T-cell (primary cell): ENCODE measurements at regions not wholly inside any gene's neighbourhood (a gene's known extent, or its start where the extent isn't known, plus 50 kb on each side); places are given as distances from the start of the nearest gene placed in this dataset.

Experiments
- ATAC-seq, 4 experiments: fragments of 200-7000 bp in 3 of 4; fragments of 150-1000 bp in 1 of 4; cut with Tn5 transposase; replicated peaks in 1 of 4; 1 replicate in 3 of 4; 2 replicates in 1 of 4; pipeline ENCODE4 v1.10.0; 2021; ENCODE audit warnings: moderate library complexity in 3 of 4, mild to moderate bottlenecking in 2 of 4, moderate number of reproducible peaks in 1 of 4
- CTCF ChIA-PET, 2 donors: fragments of 300-600 bp; sonication (Branson Sonifier 250); formaldehyde crosslinking; loops; one replicate each; lab custom pipeline; 2022; ENCODE audit warnings: antibody characterized with exemption in 2 of 2; lab: Charles Lee
- POLR2A ChIA-PET, 2 donors: fragments of 300-600 bp; sonication (Branson Sonifier 250); formaldehyde crosslinking; loops; one replicate each; lab custom pipeline; 2022; ENCODE audit warnings: antibody characterized with exemption in 2 of 2; lab: Charles Lee
- DNase-seq, 35 experiments: peaks; one replicate each; pipeline versions ENCODE4 v3.0.0 to v3.0.0-alpha.2; 2013 to 2023
- H3K27ac ChIP-seq: one replicate; pipeline ENCODE4 v1.5.1; 2013; ENCODE audit warnings: low read length
- H3K27me3 ChIP-seq, 2 experiments: replicated peaks in 1 of 2; 1 replicate in 1 of 2; 2 replicates in 1 of 2; pipeline versions ENCODE4 v1.6.1 to v1.7.0; 2013; ENCODE audit warnings: low read length in 1 of 2, mixed read lengths in 1 of 2; ENCODE audit not compliant: control insufficient read depth in 2 of 2, insufficient read depth in 2 of 2; ENCODE audit errors: extremely low read depth in 1 of 2
- H3K36me3 ChIP-seq, 2 donors: 1 replicate in 1 of 2; 2 replicates in 1 of 2; pipeline versions ENCODE4 v1.6.1 to v1.7.0; 2013; ENCODE audit warnings: low read length in 1 of 2; ENCODE audit not compliant: control insufficient read depth in 2 of 2, insufficient read depth in 1 of 2; ENCODE audit errors: extremely low read depth in 1 of 2
- H3K4me1 ChIP-seq, 2 experiments: 1 replicate in 1 of 2; 2 replicates in 1 of 2; pipeline versions ENCODE4 v1.6.1 to v1.7.0; 2013; ENCODE audit warnings: low read length in 2 of 2, mixed read lengths in 1 of 2; ENCODE audit not compliant: insufficient read depth in 2 of 2, control insufficient read depth in 1 of 2; ENCODE audit errors: extremely low read depth in 1 of 2
- H3K4me3 ChIP-seq, 2 donors: 1 replicate in 1 of 2; 2 replicates in 1 of 2; pipeline versions ENCODE4 v1.5.1 to v1.7.0; 2013; ENCODE audit warnings: mild to moderate bottlenecking in 2 of 2, low read length in 1 of 2, moderate library complexity in 1 of 2; ENCODE audit not compliant: control insufficient read depth in 1 of 2; ENCODE audit errors: extremely low read depth in 1 of 2
- H3K9me3 ChIP-seq: 2 replicates; pipeline ENCODE4 v1.7.0; 2013
- H3K27ac Mint-ChIP-seq, 2 donors: one replicate each; pipeline ENCODE4 v1.8.0; 2020 to 2021; ENCODE audit warnings: mild to moderate bottlenecking in 2 of 2, mixed read lengths in 2 of 2
- H3K27me3 Mint-ChIP-seq, 2 donors: one replicate each; pipeline ENCODE4 v1.8.0; 2021 to 2022; ENCODE audit warnings: mixed read lengths in 2 of 2
- H3K36me3 Mint-ChIP-seq: one replicate; pipeline ENCODE4 v1.8.0; 2021; ENCODE audit warnings: mixed read lengths
- H3K4me1 Mint-ChIP-seq, 3 donors: one replicate each; pipeline ENCODE4 v1.8.0; 2020 to 2022; ENCODE audit warnings: mixed read lengths in 3 of 3, mild to moderate bottlenecking in 1 of 3
- H3K4me3 Mint-ChIP-seq, 3 donors: one replicate each; pipeline ENCODE4 v1.8.0; 2020 to 2022; ENCODE audit warnings: mild to moderate bottlenecking in 3 of 3, mixed read lengths in 3 of 3, moderate library complexity in 3 of 3
- H3K9me3 Mint-ChIP-seq, 3 donors: one replicate each; pipeline ENCODE4 v1.8.0; 2020 to 2022; ENCODE audit warnings: mixed read lengths in 3 of 3
- WGBS: methylation state at CpG from one replicate; pipeline ENCODE4 v1.1.5; 2013; ENCODE audit warnings: missing lambda C conversion rate; ENCODE audit not compliant: insufficient coverage; 5-methylcytosine and 5-hydroxymethylcytosine counted together

DNA sequence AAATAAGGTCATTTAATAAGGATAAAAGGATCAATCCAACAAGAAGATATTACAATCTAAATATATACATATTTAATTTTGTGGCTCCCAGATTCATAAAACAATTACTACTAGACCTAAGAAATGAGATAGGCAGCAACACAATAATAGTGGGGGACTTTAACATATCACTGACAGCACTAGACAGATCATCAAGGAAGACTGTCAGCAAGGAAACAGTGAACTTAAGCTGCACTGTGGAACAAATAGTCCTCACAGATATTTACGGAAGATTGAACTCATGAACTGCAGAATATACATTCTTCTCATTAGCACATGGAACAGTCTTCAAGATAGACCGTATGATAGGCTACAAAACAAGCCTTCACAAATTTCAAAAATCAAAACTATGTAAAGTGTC lies 56.1 kb upstream of the NAP1L2 start:
- H3K9me3 ChIP-seq, result no peaks in the 10 kb centered on the region
- Mint-ChIP-seq H3K4me3 (no peak overlapping the region), H3K27me3 (peaks cover 2 to 38% of the 10 kb centered on the region in 2 donors), H3K4me1 (no peaks in the 10 kb centered on the region), H3K27ac (no peak overlapping the region), H3K9me3 (no peaks in the 10 kb centered on the region), H3K36me3 (no peaks in the 10 kb centered on the region)
- no peaks in the 10 kb centered on the region for H3K27me3 ChIP-seq
- H3K4me3 ChIP-seq, result no peak overlapping the region
- H3K4me1 ChIP-seq, result no peaks in the 10 kb centered on the region
- ChIA-PET POLR2A (no interaction called here), CTCF (no interaction called here)
- WGBS, result no CpG with 5 or more reads among the region's 2 CpGs
- DNase-seq, result no peak
- H3K27ac ChIP-seq, result no peak overlapping the region
- no peak for ATAC-seq
- no peaks in the 10 kb centered on the region for H3K36me3 ChIP-seq

DNA sequence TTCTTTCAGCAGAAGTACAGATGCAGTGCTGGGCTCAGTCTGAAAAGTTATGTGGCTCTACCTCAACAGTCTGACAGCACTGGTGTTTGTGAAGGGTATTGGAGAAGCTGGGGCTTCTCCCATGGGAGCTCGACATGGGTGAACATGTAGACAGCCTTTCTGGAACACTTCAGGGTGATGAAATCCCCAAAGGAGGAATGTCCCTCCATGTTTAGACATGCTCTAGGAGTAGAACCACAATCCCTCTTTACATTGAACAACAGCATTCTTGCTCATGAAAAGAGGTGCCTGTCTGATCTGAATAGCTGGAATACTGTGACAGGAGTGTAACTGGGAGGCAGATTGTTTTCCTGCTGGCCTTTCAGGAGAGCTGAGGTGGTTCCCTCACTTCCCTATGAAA lies 53.8 kb upstream of the NAP1L2 start:
- Mint-ChIP-seq H3K36me3 (no peaks in the 10 kb centered on the region), H3K9me3 (no peaks in the 10 kb centered on the region), H3K4me1 (no peaks in the 10 kb centered on the region), H3K4me3 (no peak overlapping the region), H3K27me3 (peaks cover 2 to 45% of the 10 kb centered on the region in 2 donors), H3K27ac (no peak overlapping the region)
- Histone ChIP-seq H3K4me1 (no peaks in the 10 kb centered on the region), H3K36me3 (no peaks in the 10 kb centered on the region), H3K27me3 (no peaks in the 10 kb centered on the region), H3K9me3 (no peaks in the 10 kb centered on the region), H3K27ac (no peak overlapping the region), H3K4me3 (no peak overlapping the region)
- WGBS, result 33% methylated on average over 1 of the region's 1 CpG
- no peak for ATAC-seq
- POLR2A ChIA-PET, result no interaction called here
- no peak for DNase-seq
- CTCF ChIA-PET, result interaction anchor here in 1 of 2 donors (0.6 kb wide), 1 partner anchor 694 kb away, joined by 3 read pairs; no protein-coding TSS in a partner anchor

DNA sequence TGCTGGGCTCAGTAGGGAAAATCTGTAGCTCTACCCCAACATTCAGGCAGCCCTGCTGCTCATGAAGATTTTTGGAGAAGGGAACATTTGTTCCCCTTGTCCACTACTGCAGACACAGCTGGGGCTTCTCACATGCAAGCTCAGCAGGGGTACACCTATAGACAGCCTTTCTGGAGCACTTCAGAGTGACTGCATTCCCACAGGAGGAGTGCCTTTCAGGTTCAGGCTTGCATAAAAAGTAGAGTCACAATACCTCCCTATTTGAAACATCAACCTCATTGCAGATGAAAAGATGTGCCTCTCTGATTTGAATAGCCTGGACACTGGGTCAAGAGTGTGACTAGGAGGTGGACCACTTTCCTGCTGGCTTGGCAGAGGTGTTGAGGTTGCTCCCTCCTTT lies 53.3 kb upstream of the NAP1L2 start:
- H3K36me3 Mint-ChIP-seq, result no peaks in the 10 kb centered on the region
- no peaks in the 10 kb centered on the region for H3K9me3 Mint-ChIP-seq
- H3K4me1 Mint-ChIP-seq, result no peaks in the 10 kb centered on the region
- no peak overlapping the region for H3K27ac Mint-ChIP-seq
- no peaks in the 10 kb centered on the region for H3K36me3 ChIP-seq
- H3K27me3 Mint-ChIP-seq, result peaks cover 2 to 50% of the 10 kb centered on the region in 2 donors
- DNase-seq (no peak), ATAC-seq (no peak)
- no peaks in the 10 kb centered on the region for H3K9me3 ChIP-seq
- no peak overlapping the region for H3K4me3 Mint-ChIP-seq
- no peaks in the 10 kb centered on the region for H3K27me3 ChIP-seq
- POLR2A ChIA-PET, result no interaction called here
- H3K4me3 ChIP-seq, result no peak overlapping the region
- no peaks in the 10 kb centered on the region for H3K4me1 ChIP-seq
- CTCF ChIA-PET, result interaction anchor here in 1 of 2 donors (0.6 kb wide), 1 partner anchor 694 kb away, joined by 3 read pairs; no protein-coding TSS in a partner anchor
- no peak overlapping the region for H3K27ac ChIP-seq

DNA sequence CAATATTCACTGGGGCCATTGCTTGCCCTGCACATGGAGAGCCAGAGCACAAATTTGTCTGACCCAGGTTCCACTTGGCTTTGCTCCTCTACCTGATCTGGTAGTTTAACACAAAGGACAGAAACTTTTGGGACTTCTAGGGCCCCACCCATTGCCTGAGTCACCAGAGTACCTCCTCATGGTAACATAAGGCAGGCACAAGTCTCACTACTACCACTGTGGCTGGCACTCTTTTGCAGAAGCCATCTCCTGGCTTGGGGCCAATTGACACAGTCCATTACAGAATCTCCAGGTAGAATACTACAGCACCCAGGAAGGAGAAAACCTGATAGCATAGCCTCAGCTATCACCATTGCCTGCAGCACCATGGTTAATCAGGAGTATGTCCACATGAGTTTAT lies 52.6 kb upstream of the NAP1L2 start:
- no peak overlapping the region for H3K27ac Mint-ChIP-seq
- peaks cover 2 to 47% of the 10 kb centered on the region in 2 donors for H3K27me3 Mint-ChIP-seq
- H3K27me3 ChIP-seq, result no peaks in the 10 kb centered on the region
- H3K4me3 ChIP-seq, result no peak overlapping the region
- no peak overlapping the region for H3K4me3 Mint-ChIP-seq
- no peak for ATAC-seq
- no peaks in the 10 kb centered on the region for H3K4me1 Mint-ChIP-seq
- no peak for DNase-seq
- ChIA-PET POLR2A (no interaction called here), CTCF (no interaction called here)
- no peaks in the 10 kb centered on the region for H3K36me3 ChIP-seq
- H3K4me1 ChIP-seq, result no peaks in the 10 kb centered on the region
- H3K9me3 Mint-ChIP-seq, result no peaks in the 10 kb centered on the region
- no peaks in the 10 kb centered on the region for H3K36me3 Mint-ChIP-seq
- no peaks in the 10 kb centered on the region for H3K9me3 ChIP-seq
- H3K27ac ChIP-seq, result no peak overlapping the region

DNA sequence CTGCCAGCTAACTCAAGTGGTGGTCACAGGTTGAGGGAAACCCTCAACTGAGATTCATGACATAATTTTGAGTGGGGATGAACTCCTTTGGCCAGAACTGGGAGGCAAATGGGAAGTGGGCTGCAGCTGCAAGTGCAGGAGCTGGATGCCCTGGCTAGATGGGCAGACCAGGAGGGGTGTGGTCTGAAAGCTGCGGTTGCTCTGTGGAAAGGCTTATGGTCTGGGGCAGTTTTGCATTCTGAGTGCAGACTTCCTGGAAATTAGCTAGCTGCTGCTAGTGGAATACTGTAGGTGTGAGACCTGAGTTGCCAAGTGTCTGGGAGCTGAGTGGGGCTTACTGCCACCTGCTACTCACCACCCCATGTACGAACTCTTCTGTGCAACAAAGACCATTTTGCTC lies 52.1 kb upstream of the NAP1L2 start:
- WGBS, result no CpG with 5 or more reads among the region's 2 CpGs
- no peak for ATAC-seq
- no peaks in the 10 kb centered on the region for H3K27me3 ChIP-seq
- Mint-ChIP-seq H3K9me3 (no peaks in the 10 kb centered on the region), H3K27me3 (peaks cover 2 to 50% of the 10 kb centered on the region in 2 donors), H3K4me3 (no peak overlapping the region), H3K4me1 (no peaks in the 10 kb centered on the region), H3K36me3 (no peaks in the 10 kb centered on the region), H3K27ac (no peak overlapping the region)
- no peaks in the 10 kb centered on the region for H3K9me3 ChIP-seq
- no peak for DNase-seq
- H3K4me1 ChIP-seq, result no peaks in the 10 kb centered on the region
- ChIA-PET POLR2A (no interaction called here), CTCF (no interaction called here)
- H3K27ac ChIP-seq, result no peak overlapping the region
- H3K4me3 ChIP-seq, result no peak overlapping the region
- no peaks in the 10 kb centered on the region for H3K36me3 ChIP-seq
